Upper lobe of left lung (tissue), 4 donors: ENCODE measurements at regions not wholly inside any gene's neighbourhood (a gene's known extent, or its start where the extent isn't known, plus 50 kb on each side); places are given as distances from the start of the nearest gene placed in this dataset.

Experiments used
- CTCF ChIP-seq, 6 experiments: fragments of 450-650 bp in 4 of 6; fragments of 200-600 bp in 2 of 6; sonication (generic) in 2 of 6; IDR thresholded peaks; one replicate each; pipeline ENCODE4 v1.5.1; 2016 to 2019; ENCODE audit warnings: antibody characterized with exemption in 6 of 6
- EP300 ChIP-seq, 4 donors: sonication (generic); formaldehyde crosslinking; IDR thresholded peaks; one replicate each; pipeline ENCODE4 v1.5.1; 2017; ENCODE audit warnings: antibody characterized with exemption in 4 of 4, control low read depth in 2 of 4
- POLR2A ChIP-seq, 4 donors: fragments of 450-650 bp; IDR thresholded peaks; one replicate each; pipeline ENCODE4 v1.5.1; 2016 to 2017; ENCODE audit warnings: antibody characterized with exemption in 4 of 4, mild to moderate bottlenecking in 2 of 4

GRCh38 chr2:180892091-180892490, 88.3 kb upstream of the UBE2E3 start:
- no peak for TF ChIP-seq CTCF (IDR thresholded peaks at IDR 0.05)
- no peak for TF ChIP-seq POLR2A (IDR thresholded peaks at IDR 0.05)
- TF ChIP-seq EP300 (IDR thresholded peaks at IDR 0.05), result no peak
